ENCODE measurements at regions not wholly inside any gene's neighbourhood (a gene's known extent, or its start where the extent isn't known, plus 50 kb on each side); places are given as distances from the start of the nearest gene placed in this dataset.

- H3K79me2 ChIP-seq (ENCODE audit: insufficient read depth, low read length) = no peaks in the 10 kb centered on the region
- no peak overlapping the region for H3K4me2 ChIP-seq (ENCODE audit: low read length)
- no peak overlapping the region for H3K4me3 ChIP-seq (ENCODE audit: low read depth, low read length, poor library complexity, severe bottlenecking)
- H3K4me1 ChIP-seq (ENCODE audit: insufficient read depth, low read length, severe bottlenecking) = no peaks in the 10 kb centered on the region
- H3K27ac ChIP-seq (ENCODE audit: low read depth, low read length, poor library complexity, severe bottlenecking) = no peak overlapping the region
- H3K9me2 ChIP-seq (ENCODE audit: low read depth, low read length) = no peaks in the 10 kb centered on the region
- no peak overlapping the region for H2AFZ ChIP-seq (ENCODE audit: low read length)
- TF ChIP-seq EZH2 (IDR thresholded peaks at IDR 0.05; ENCODE audit: borderline replicate concordance, low read length) (no peak), CTCF (IDR thresholded peaks at IDR 0.05; ENCODE audit: low read length) (no peak)
- H4K20me1 ChIP-seq (ENCODE audit: insufficient read depth, low read length) = no peaks in the 10 kb centered on the region
- H3K9ac ChIP-seq (ENCODE audit: low read length) = no peak overlapping the region
- H3K36me3 ChIP-seq (ENCODE audit: insufficient read depth, low read length) = no peaks in the 10 kb centered on the region
- no peaks in the 10 kb centered on the region for H3K27me3 ChIP-seq (ENCODE audit: insufficient read depth, low read length)
- H3K9me3 ChIP-seq (ENCODE audit: low read length) = no peaks in the 10 kb centered on the region
- H3F3A ChIP-seq (ENCODE audit: insufficient read depth, low read length) = no peaks in the 10 kb centered on the region
Observed at GRCh38 chr5:72633041-72633445, 125.8 kb upstream of the ZNF366 start.

GRCh38 chr5:72630721-72631120, 123.5 kb upstream of the ZNF366 start:
- no peaks in the 10 kb centered on the region for H3F3A ChIP-seq (ENCODE audit: insufficient read depth, low read length)
- H3K9me2 ChIP-seq (ENCODE audit: low read depth, low read length) = no peaks in the 10 kb centered on the region
- H3K27ac ChIP-seq (ENCODE audit: low read depth, low read length, poor library complexity, severe bottlenecking) = no peak overlapping the region
- H3K9ac ChIP-seq (ENCODE audit: low read length) = no peak overlapping the region
- H3K4me2 ChIP-seq (ENCODE audit: low read length) = no peak overlapping the region
- H3K79me2 ChIP-seq (ENCODE audit: insufficient read depth, low read length) = no peaks in the 10 kb centered on the region
- H3K36me3 ChIP-seq (ENCODE audit: insufficient read depth, low read length) = no peaks in the 10 kb centered on the region
- no peaks in the 10 kb centered on the region for H3K4me1 ChIP-seq (ENCODE audit: insufficient read depth, low read length, severe bottlenecking)
- H4K20me1 ChIP-seq (ENCODE audit: insufficient read depth, low read length) = no peaks in the 10 kb centered on the region
- TF ChIP-seq EZH2 (IDR thresholded peaks at IDR 0.05; ENCODE audit: borderline replicate concordance, low read length) (no peak), CTCF (IDR thresholded peaks at IDR 0.05; ENCODE audit: low read length) (no peak)
- H2AFZ ChIP-seq (ENCODE audit: low read length) = no peak overlapping the region
- H3K4me3 ChIP-seq (ENCODE audit: low read depth, low read length, poor library complexity, severe bottlenecking) = no peak overlapping the region
- no peaks in the 10 kb centered on the region for H3K27me3 ChIP-seq (ENCODE audit: insufficient read depth, low read length)
- H3K9me3 ChIP-seq (ENCODE audit: low read length) = no peaks in the 10 kb centered on the region

- H3K9me3 ChIP-seq (ENCODE audit: low read length) = no peaks in the 10 kb centered on the region
- H2AFZ ChIP-seq (ENCODE audit: low read length) = no peak overlapping the region
- H3K27me3 ChIP-seq (ENCODE audit: insufficient read depth, low read length) = no peaks in the 10 kb centered on the region
- no peaks in the 10 kb centered on the region for H3K79me2 ChIP-seq (ENCODE audit: insufficient read depth, low read length)
- TF ChIP-seq CTCF (IDR thresholded peaks at IDR 0.05; ENCODE audit: low read length) (no peak), EZH2 (IDR thresholded peaks at IDR 0.05; ENCODE audit: borderline replicate concordance, low read length) (no peak)
- H3K4me1 ChIP-seq (ENCODE audit: insufficient read depth, low read length, severe bottlenecking) = no peaks in the 10 kb centered on the region
- no peak overlapping the region for H3K4me3 ChIP-seq (ENCODE audit: low read depth, low read length, poor library complexity, severe bottlenecking)
- no peaks in the 10 kb centered on the region for H3K9me2 ChIP-seq (ENCODE audit: low read depth, low read length)
- H4K20me1 ChIP-seq (ENCODE audit: insufficient read depth, low read length) = no peaks in the 10 kb centered on the region
- H3K4me2 ChIP-seq (ENCODE audit: low read length) = no peak overlapping the region
- H3F3A ChIP-seq (ENCODE audit: insufficient read depth, low read length) = no peaks in the 10 kb centered on the region
- H3K9ac ChIP-seq (ENCODE audit: low read length) = no peak overlapping the region
- H3K27ac ChIP-seq (ENCODE audit: low read depth, low read length, poor library complexity, severe bottlenecking) = no peak overlapping the region
- no peaks in the 10 kb centered on the region for H3K36me3 ChIP-seq (ENCODE audit: insufficient read depth, low read length)
Observed at GRCh38 chr5:72630081-72630480, 122.9 kb upstream of the ZNF366 start.

All from OCI-LY1 (cell line).